Type B pancreatic cell (in vitro differentiated cells): ENCODE measurements at regions not wholly inside any gene's neighbourhood (a gene's known extent, or its start where the extent isn't known, plus 50 kb on each side); places are given as distances from the start of the nearest gene placed in this dataset.

Source experiments
- DNase-seq: peaks from one replicate; pipeline ENCODE4 v3.0.0; 2021; ENCODE audit warnings: mixed read lengths; ENCODE audit not compliant: unreplicated experiment; ENCODE audit errors: extremely low spot score
- H3K27ac Mint-ChIP-seq: 2 replicates; pipeline ENCODE4 v1.8.0; 2021; ENCODE audit warnings: mild to moderate bottlenecking, mixed read lengths
- H3K27me3 Mint-ChIP-seq: 2 replicates; pipeline ENCODE4 v1.8.0; 2021; ENCODE audit warnings: mixed read lengths
- H3K36me3 Mint-ChIP-seq: 2 replicates; pipeline ENCODE4 v1.8.0; 2021; ENCODE audit warnings: mixed read lengths
- H3K4me1 Mint-ChIP-seq: one replicate; pipeline ENCODE4 v1.8.0; 2021; ENCODE audit warnings: mixed read lengths; ENCODE audit not compliant: unreplicated experiment
- H3K4me3 Mint-ChIP-seq: 2 replicates; pipeline ENCODE4 v1.8.0; 2021; ENCODE audit warnings: mild to moderate bottlenecking, mixed read lengths
- H3K9me3 Mint-ChIP-seq: 2 replicates; pipeline ENCODE4 v1.8.0; 2021; ENCODE audit warnings: mixed read lengths
- TF ChIP-seq, protein P1 (sequence below): fragments of 200-600 bp; sonication (generic); conservative IDR thresholded peaks from 2 replicates; pipeline ENCODE4 v1.5.0; 2021; ENCODE audit warnings: antibody characterized with exemption, mild to moderate bottlenecking

DNA sequence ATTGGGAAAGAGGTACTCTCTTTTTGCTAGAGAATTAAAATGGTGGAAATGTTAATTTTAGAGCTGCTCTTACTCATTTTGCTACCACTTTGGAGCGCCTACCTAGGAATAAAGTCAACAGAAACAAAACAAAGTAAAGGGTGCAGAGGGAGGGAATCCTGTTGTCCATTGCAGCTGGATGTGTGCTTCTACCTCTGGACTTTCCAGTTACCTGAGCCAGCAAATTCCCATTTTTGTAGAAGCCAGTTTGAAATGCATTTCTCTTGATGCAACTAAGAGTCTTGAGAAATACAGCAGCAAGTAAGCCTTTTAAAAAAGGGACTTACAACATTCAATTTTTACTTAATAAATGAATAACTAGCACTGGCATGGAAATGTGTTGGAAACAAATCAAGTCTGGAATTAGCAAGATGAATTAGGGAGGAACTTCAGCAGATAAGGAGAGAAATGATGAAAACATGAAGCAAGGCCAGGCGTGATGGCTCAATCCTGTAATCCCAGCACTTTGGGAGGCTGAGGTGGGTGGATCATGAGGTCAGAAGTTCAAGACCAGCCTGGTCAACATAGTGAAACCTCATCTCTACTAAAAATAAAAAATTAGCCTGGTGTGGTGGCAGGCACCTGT is 113.5 kb upstream of the CTTNBP2 start:
- H3K9me3 Mint-ChIP-seq = peaks cover 2% of the 10 kb centered on the region
- no peaks in the 10 kb centered on the region for H3K27me3 Mint-ChIP-seq
- H3K4me1 Mint-ChIP-seq = peaks cover 8% of the 10 kb centered on the region
- no peak for DNase-seq
- no peak overlapping the region for H3K4me3 Mint-ChIP-seq
- H3K36me3 Mint-ChIP-seq = no peaks in the 10 kb centered on the region
- TF ChIP-seq, protein P1, sequence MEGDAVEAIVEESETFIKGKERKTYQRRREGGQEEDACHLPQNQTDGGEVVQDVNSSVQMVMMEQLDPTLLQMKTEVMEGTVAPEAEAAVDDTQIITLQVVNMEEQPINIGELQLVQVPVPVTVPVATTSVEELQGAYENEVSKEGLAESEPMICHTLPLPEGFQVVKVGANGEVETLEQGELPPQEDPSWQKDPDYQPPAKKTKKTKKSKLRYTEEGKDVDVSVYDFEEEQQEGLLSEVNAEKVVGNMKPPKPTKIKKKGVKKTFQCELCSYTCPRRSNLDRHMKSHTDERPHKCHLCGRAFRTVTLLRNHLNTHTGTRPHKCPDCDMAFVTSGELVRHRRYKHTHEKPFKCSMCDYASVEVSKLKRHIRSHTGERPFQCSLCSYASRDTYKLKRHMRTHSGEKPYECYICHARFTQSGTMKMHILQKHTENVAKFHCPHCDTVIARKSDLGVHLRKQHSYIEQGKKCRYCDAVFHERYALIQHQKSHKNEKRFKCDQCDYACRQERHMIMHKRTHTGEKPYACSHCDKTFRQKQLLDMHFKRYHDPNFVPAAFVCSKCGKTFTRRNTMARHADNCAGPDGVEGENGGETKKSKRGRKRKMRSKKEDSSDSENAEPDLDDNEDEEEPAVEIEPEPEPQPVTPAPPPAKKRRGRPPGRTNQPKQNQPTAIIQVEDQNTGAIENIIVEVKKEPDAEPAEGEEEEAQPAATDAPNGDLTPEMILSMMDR = no peak
- H3K27ac Mint-ChIP-seq = no peak overlapping the region

DNA sequence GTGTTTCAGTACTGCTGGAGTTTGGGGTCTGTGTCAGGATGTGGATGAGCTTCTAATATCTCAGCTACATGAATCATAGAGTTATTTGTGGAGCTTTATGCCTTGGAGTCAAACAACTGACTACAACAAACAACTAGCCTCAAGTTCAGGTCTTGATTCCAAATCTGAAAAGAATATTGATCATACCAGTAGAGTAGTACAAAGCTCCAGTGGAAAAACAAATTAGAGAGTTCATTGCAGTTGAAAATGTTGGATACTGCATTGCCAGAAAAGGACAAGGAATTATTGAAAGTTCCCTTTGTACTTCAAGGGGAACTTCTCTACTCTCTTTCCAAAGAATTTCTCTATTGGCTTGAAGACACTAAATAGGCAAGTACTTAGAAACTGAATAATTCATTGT is 117.6 kb upstream of the CTTNBP2 start:
- Mint-ChIP-seq H3K27me3 (no peaks in the 10 kb centered on the region), H3K27ac (no peak overlapping the region), H3K4me3 (no peak overlapping the region), H3K4me1 (peaks cover 5% of the 10 kb centered on the region), H3K9me3 (peaks cover 5% of the 10 kb centered on the region), H3K36me3 (no peaks in the 10 kb centered on the region)
- TF ChIP-seq, protein P1 = no peak
- no peak for DNase-seq

DNA sequence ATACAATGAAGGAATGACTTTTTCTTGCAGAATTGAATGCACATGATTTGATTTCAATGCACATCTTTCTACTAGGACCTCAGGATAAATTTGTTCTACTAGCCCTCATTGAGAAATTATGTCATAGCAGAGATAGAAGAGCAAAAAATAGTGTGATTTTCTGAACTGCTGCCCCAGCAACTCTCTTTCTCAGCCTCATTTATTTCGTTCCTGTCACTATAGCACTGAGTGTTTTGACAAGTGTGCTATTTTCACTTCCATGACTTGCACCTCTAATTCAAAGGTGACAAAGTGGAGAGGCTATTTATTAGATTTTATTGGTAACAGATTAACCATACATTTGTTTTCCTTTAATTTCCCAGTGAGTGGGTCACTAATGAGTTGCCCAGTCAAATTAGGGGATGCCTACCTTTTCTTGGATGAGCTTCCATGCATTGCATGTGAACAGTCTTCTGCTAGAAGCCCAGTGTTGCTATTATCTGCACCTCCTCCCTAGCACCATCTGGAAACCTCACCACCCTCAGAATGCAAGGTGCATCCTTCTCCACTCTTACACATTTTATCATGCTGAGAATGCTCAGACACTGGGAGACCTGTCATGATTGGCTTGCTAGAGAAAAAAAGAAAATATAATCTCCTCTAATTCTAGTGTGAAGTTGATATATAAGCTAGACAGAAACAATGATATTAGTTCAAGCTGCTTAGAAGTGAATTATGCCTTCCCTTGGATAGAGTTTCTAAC is 119.6 kb upstream of the CTTNBP2 start:
- Mint-ChIP-seq H3K27me3 (no peaks in the 10 kb centered on the region), H3K36me3 (no peaks in the 10 kb centered on the region), H3K4me3 (no peak overlapping the region), H3K27ac (no peak overlapping the region), H3K9me3 (peaks cover 5% of the 10 kb centered on the region), H3K4me1 (peaks cover 5% of the 10 kb centered on the region)
- DNase-seq = no peak
- TF ChIP-seq, protein P1 = no peak

DNA sequence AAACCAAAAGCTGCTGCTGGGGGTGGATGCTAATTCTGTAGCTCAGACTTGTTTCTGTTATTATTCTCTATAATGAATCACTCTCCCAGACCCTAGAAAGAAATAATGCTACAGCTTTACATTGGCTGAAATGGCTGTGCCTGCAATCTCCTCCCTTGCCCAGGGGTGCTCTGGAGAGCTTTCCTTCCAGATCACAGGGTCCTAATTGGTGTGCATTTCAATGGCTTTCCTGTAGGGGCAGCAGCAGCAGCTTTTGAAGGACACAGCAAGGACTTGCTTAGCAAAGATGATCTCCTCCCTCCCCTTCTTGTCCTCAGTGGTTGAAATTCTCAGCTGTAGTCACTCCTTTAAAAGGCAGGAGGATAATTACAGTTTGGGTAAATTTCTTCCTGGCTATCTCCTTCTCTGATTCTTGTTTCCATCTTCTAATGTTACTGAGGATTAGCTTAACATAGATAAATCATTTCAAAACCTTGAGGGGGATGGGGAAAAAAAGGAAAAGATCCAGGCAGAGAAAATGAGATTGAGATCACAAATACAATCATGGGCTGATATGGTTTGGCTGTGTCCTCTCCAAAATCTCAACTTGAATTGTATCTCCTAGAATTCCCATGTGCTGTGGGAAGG is 120.2 kb upstream of the CTTNBP2 start:
- Mint-ChIP-seq H3K9me3 (peaks cover 5% of the 10 kb centered on the region), H3K4me3 (no peak overlapping the region), H3K27me3 (no peaks in the 10 kb centered on the region), H3K36me3 (no peaks in the 10 kb centered on the region), H3K4me1 (peaks cover 5% of the 10 kb centered on the region), H3K27ac (no peak overlapping the region)
- DNase-seq = no peak
- TF ChIP-seq, protein P1 = peak; percentile 74

DNA sequence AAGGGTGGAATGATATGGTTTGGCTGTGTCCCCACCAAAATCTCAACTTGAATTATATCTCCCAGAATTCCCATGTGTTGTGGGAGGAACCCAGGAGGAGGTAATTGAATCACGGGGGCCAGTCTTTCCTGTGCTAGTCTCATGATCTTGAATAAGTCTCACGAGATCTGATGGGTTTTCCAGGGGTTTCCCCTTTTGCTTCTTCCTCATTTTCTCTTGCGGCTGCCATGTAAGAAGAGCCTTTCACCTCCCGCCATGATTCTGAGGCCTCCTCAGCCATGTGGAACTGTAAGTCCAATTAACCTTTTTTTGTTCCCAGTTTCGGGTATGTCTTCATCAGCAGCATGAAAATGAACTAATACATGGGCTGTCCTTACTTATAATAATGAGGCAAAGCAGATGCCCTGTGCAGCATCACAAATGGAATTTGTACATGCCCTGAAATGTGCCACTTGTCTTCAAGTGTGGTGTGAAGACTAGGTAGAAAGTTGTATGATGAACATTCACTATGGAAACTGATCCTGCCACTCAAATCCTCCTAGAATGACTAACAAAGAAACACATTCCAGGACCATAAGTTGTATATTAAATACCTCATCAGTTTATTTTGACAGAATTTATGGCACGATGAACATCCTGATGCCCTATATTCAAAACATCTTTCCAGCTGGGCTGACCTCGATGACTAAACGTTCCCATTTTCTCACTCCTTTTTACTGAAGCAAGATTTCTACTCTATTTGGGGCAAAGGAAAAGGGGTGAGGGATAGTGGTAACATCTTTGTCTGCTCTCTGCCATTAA is 122.8 kb upstream of the CTTNBP2 start:
- TF ChIP-seq, protein P1 = no peak
- H3K27ac Mint-ChIP-seq = no peak overlapping the region
- H3K4me3 Mint-ChIP-seq = no peak overlapping the region
- H3K36me3 Mint-ChIP-seq = no peaks in the 10 kb centered on the region
- H3K4me1 Mint-ChIP-seq = peaks cover 16% of the 10 kb centered on the region
- no peak for DNase-seq
- no peaks in the 10 kb centered on the region for H3K27me3 Mint-ChIP-seq
- H3K9me3 Mint-ChIP-seq = peaks cover 5% of the 10 kb centered on the region
